GM23338 (cell line): ENCODE measurements at regions not wholly inside any gene's neighbourhood (a gene's known extent, or its start where the extent isn't known, plus 50 kb on each side); places are given as distances from the start of the nearest gene placed in this dataset.

Experiments used
- ATAC-seq: fragments of 200-7000 bp; cut with Tn5 transposase; 3 replicates; pipeline ENCODE4 v1.9.1; 2020
- DNase-seq: peaks from one replicate; pipeline ENCODE4 v3.0.0-alpha.2; 2015; ENCODE audit warnings: low spot score
- H2AFZ ChIP-seq: fragments of 200-600 bp; sonication (generic); 2 replicates; pipeline ENCODE4 v1.8.0; 2016; ENCODE audit warnings: antibody characterized with exemption, mild to moderate bottlenecking, moderate library complexity
- H3F3A ChIP-seq: fragments of 200-600 bp; sonication (generic); replicated peaks from 2 replicates; pipeline ENCODE4 v1.8.0; 2017; ENCODE audit warnings: antibody characterized with exemption, mixed run types, low read depth
- H3K27ac ChIP-seq: fragments of 200-600 bp; sonication (generic); 2 replicates; pipeline ENCODE4 v1.6.1; 2016; ENCODE audit warnings: low read depth
- H3K27me3 ChIP-seq: fragments of 200-600 bp; sonication (generic); 2 replicates; pipeline ENCODE4 v1.8.0; 2016; ENCODE audit warnings: mild to moderate bottlenecking, mixed run types, moderate library complexity; ENCODE audit not compliant: insufficient read depth
- H3K36me3 ChIP-seq: fragments of 200-600 bp; sonication (generic); 2 replicates; pipeline ENCODE4 v1.8.0; 2016; ENCODE audit warnings: mild to moderate bottlenecking; ENCODE audit not compliant: insufficient read depth
- H3K4me1 ChIP-seq: fragments of 200-600 bp; sonication (generic); 2 replicates; pipeline ENCODE4 v1.8.0; 2016; ENCODE audit warnings: mild to moderate bottlenecking, moderate library complexity; ENCODE audit not compliant: insufficient read depth
- H3K4me2 ChIP-seq: fragments of 200-600 bp; sonication (generic); 2 replicates; pipeline ENCODE4 v1.7.1; 2017; ENCODE audit warnings: mixed run types
- H3K4me3 ChIP-seq: fragments of 200-600 bp; sonication (generic); 2 replicates; pipeline ENCODE4 v1.6.1; 2016; ENCODE audit warnings: mixed run types
- H3K79me2 ChIP-seq: fragments of 200-600 bp; sonication (generic); replicated peaks from 2 replicates; pipeline ENCODE4 v1.8.0; 2017; ENCODE audit warnings: mild to moderate bottlenecking; ENCODE audit not compliant: insufficient read depth
- H3K9me2 ChIP-seq: fragments of 200-600 bp; sonication (generic); 2 replicates; pipeline ENCODE4 v1.8.0; 2017; ENCODE audit not compliant: insufficient read depth
- H4K20me1 ChIP-seq: fragments of 200-600 bp; sonication (generic); replicated peaks from 2 replicates; pipeline ENCODE4 v1.8.0; 2017; ENCODE audit warnings: mild to moderate bottlenecking; ENCODE audit not compliant: insufficient read depth
- H3K27ac Mint-ChIP-seq: 2 replicates; pipeline ENCODE4 v1.8.0; 2020; ENCODE audit warnings: inconsistent platforms, mild to moderate bottlenecking, moderate library complexity, mixed read lengths
- H3K27me3 Mint-ChIP-seq: 3 replicates; pipeline ENCODE4 v1.8.0; 2022; ENCODE audit warnings: low read depth, mild to moderate bottlenecking, moderate library complexity, mixed read lengths, inconsistent platforms; ENCODE audit not compliant: insufficient read depth, poor library complexity
- H3K36me3 Mint-ChIP-seq: 3 replicates; pipeline ENCODE4 v1.8.0; 2021; ENCODE audit warnings: low read depth, mild to moderate bottlenecking, inconsistent platforms, moderate library complexity, mixed read lengths
- H3K4me1 Mint-ChIP-seq: 3 replicates; pipeline ENCODE4 v1.8.0; 2020; ENCODE audit warnings: mild to moderate bottlenecking, inconsistent platforms, mixed read lengths
- H3K4me3 Mint-ChIP-seq: 3 replicates; pipeline ENCODE4 v1.8.0; 2021; ENCODE audit warnings: moderate library complexity, mild to moderate bottlenecking, inconsistent platforms, mixed read lengths
- H3K9me3 Mint-ChIP-seq: 3 replicates; pipeline ENCODE4 v1.8.0; 2020; ENCODE audit warnings: moderate library complexity, mild to moderate bottlenecking, inconsistent platforms, mixed read lengths
- CREB1 ChIP-seq: fragments of 250-450 bp; sonication (Bioruptor Pico); IDR thresholded peaks from 2 replicates; pipeline ENCODE4 v1.5.0; 2020; ENCODE audit warnings: low read depth, mild to moderate bottlenecking, moderate library complexity
- EZH2 ChIP-seq: fragments of 200-600 bp; sonication (generic); IDR thresholded peaks from one replicate; pipeline ENCODE4 v1.8.0; 2017; ENCODE audit warnings: antibody characterized with exemption, mild to moderate bottlenecking, low read depth; ENCODE audit not compliant: unreplicated experiment
- EZH2phosphoT487 ChIP-seq: fragments of 200-600 bp; sonication (generic); IDR thresholded peaks from one replicate; pipeline ENCODE4 v1.8.1; 2018; ENCODE audit warnings: antibody characterized with exemption; ENCODE audit not compliant: unreplicated experiment
- NANOG ChIP-seq: IDR thresholded peaks from 2 replicates; pipeline ENCODE4 v1.6.1; 2016; ENCODE audit warnings: antibody characterized with exemption, borderline replicate concordance
- POLR2AphosphoS5 ChIP-seq: IDR thresholded peaks from 2 replicates; pipeline ENCODE4 v1.6.1; 2016; ENCODE audit warnings: antibody characterized with exemption, low read depth
- STAT1 ChIP-seq: IDR thresholded peaks from one replicate; pipeline ENCODE4 v1.6.1; 2016; ENCODE audit warnings: antibody characterized with exemption; ENCODE audit not compliant: unreplicated experiment
- ZNF331 ChIP-seq: fragments of 250-450 bp; sonication (Bioruptor Pico); IDR thresholded peaks from 2 replicates; pipeline ENCODE4 v1.5.0; 2020; ENCODE audit warnings: low read depth, mild to moderate bottlenecking, moderate library complexity
- TF ChIP-seq, protein P1 (sequence below): fragments of 250-450 bp; sonication (Bioruptor Pico); IDR thresholded peaks from 2 replicates; pipeline ENCODE4 v1.5.0; 2020; ENCODE audit warnings: mild to moderate bottlenecking, moderate library complexity
- TF ChIP-seq, protein P2 (sequence below): IDR thresholded peaks from 2 replicates; pipeline ENCODE4 v1.6.1; 2016; ENCODE audit warnings: antibody characterized with exemption
- TF ChIP-seq, protein P3 (sequence below): IDR thresholded peaks from one replicate; pipeline ENCODE4 v1.6.1; 2018; ENCODE audit warnings: antibody characterized with exemption; ENCODE audit not compliant: unreplicated experiment

DNA sequence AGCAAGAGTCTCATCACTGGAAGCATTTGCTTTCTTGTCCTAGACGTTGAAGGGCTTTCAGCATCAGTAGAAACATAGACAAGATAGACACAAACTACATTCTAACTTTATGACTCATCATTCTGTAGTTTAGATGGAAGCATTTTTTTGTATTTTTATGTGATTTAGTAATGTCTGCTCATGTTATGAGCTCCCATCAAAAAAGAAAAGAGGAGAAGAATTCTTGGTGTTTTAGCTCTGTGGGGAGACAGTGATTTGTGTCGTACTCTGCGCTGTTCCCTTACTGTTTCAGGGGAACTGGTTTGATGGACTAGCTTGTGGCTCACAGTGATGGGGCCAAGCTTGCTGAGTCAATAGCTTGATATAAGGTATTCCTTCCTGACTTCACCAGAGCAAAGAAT, 159.2 kb upstream of the WWC1 start (continued):
- TF ChIP-seq, protein P1, sequence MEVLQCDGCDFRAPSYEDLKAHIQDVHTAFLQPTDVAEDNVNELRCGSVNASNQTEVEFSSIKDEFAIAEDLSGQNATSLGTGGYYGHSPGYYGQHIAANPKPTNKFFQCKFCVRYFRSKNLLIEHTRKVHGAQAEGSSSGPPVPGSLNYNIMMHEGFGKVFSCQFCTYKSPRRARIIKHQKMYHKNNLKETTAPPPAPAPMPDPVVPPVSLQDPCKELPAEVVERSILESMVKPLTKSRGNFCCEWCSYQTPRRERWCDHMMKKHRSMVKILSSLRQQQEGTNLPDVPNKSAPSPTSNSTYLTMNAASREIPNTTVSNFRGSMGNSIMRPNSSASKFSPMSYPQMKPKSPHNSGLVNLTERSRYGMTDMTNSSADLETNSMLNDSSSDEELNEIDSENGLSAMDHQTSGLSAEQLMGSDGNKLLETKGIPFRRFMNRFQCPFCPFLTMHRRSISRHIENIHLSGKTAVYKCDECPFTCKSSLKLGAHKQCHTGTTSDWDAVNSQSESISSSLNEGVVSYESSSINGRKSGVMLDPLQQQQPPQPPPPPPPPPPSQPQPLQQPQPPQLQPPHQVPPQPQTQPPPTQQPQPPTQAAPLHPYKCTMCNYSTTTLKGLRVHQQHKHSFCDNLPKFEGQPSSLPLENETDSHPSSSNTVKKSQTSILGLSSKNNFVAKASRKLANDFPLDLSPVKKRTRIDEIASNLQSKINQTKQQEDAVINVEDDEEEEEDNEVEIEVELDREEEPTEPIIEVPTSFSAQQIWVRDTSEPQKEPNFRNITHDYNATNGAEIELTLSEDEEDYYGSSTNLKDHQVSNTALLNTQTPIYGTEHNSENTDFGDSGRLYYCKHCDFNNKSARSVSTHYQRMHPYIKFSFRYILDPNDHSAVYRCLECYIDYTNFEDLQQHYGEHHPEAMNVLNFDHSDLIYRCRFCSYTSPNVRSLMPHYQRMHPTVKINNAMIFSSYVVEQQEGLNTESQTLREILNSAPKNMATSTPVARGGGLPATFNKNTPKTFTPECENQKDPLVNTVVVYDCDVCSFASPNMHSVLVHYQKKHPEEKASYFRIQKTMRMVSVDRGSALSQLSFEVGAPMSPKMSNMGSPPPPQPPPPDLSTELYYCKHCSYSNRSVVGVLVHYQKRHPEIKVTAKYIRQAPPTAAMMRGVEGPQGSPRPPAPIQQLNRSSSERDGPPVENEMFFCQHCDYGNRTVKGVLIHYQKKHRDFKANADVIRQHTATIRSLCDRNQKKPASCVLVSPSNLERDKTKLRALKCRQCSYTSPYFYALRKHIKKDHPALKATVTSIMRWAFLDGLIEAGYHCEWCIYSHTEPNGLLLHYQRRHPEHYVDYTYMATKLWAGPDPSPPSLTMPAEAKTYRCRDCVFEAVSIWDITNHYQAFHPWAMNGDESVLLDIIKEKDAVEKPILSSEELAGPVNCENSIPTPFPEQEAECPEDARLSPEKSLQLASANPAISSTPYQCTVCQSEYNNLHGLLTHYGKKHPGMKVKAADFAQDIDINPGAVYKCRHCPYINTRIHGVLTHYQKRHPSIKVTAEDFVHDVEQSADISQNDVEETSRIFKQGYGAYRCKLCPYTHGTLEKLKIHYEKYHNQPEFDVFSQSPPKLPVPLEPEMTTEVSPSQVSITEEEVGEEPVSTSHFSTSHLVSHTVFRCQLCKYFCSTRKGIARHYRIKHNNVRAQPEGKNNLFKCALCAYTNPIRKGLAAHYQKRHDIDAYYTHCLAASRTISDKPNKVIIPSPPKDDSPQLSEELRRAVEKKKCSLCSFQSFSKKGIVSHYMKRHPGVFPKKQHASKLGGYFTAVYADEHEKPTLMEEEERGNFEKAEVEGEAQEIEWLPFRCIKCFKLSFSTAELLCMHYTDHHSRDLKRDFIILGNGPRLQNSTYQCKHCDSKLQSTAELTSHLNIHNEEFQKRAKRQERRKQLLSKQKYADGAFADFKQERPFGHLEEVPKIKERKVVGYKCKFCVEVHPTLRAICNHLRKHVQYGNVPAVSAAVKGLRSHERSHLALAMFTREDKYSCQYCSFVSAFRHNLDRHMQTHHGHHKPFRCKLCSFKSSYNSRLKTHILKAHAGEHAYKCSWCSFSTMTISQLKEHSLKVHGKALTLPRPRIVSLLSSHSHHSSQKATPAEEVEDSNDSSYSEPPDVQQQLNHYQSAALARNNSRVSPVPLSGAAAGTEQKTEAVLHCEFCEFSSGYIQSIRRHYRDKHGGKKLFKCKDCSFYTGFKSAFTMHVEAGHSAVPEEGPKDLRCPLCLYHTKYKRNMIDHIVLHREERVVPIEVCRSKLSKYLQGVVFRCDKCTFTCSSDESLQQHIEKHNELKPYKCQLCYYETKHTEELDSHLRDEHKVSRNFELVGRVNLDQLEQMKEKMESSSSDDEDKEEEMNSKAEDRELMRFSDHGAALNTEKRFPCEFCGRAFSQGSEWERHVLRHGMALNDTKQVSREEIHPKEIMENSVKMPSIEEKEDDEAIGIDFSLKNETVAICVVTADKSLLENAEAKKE, result no peak
- no peak for TF ChIP-seq STAT1
- no peak for TF ChIP-seq POLR2AphosphoS5
- TF ChIP-seq, protein P2, sequence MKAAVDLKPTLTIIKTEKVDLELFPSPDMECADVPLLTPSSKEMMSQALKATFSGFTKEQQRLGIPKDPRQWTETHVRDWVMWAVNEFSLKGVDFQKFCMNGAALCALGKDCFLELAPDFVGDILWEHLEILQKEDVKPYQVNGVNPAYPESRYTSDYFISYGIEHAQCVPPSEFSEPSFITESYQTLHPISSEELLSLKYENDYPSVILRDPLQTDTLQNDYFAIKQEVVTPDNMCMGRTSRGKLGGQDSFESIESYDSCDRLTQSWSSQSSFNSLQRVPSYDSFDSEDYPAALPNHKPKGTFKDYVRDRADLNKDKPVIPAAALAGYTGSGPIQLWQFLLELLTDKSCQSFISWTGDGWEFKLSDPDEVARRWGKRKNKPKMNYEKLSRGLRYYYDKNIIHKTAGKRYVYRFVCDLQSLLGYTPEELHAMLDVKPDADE, result no peak

DNA sequence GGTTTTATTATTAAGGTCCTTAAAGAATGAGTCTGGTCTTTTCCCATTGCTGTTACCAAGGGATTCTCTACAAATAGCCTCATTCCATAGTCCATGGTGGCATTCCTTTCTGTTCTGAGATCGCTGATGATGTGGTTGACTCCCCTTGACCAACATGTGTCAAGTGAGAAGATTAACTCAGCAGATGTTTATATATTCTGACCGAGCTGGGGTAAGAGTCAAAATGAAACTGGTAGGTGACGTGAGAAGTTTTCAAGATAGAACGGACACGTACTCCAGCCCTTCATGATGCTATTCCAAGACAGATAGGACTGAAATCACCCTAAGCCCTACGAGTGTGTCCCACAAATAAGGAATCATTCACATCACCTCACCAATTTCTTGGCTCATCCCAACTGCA, 155.5 kb upstream of the WWC1 start:
- Mint-ChIP-seq H3K27me3 (no peaks in the 10 kb centered on the region), H3K4me1 (peaks cover 31% of the 10 kb centered on the region), H3K36me3 (no peaks in the 10 kb centered on the region), H3K4me3 (no peak overlapping the region), H3K9me3 (no peaks in the 10 kb centered on the region), H3K27ac (no peak overlapping the region)
- no peak overlapping the region for H3K27ac ChIP-seq
- H3K4me3 ChIP-seq, result no peak overlapping the region
- H4K20me1 ChIP-seq, result no peaks in the 10 kb centered on the region
- no peaks in the 10 kb centered on the region for H3K27me3 ChIP-seq
- no peaks in the 10 kb centered on the region for H3K36me3 ChIP-seq
- no peak overlapping the region for H2AFZ ChIP-seq
- H3K9me2 ChIP-seq, result no peaks in the 10 kb centered on the region
- DNase-seq (no peak), ATAC-seq (no peak)
- H3K79me2 ChIP-seq, result no peaks in the 10 kb centered on the region
- H3K4me2 ChIP-seq, result no peak overlapping the region
- H3K4me1 ChIP-seq, result peaks cover 5% of the 10 kb centered on the region; the same call in 1 of the 2 replicates
- no peaks in the 10 kb centered on the region for H3F3A ChIP-seq
- TF ChIP-seq, protein P2, result no peak
- TF ChIP-seq EZH2phosphoT487 (no peak), CREB1 (CRISPR knock-in tag) (no peak), POLR2AphosphoS5 (no peak), EZH2 (no peak), STAT1 (no peak), NANOG (no peak), ZNF331 (CRISPR knock-in tag) (no peak)
- TF ChIP-seq, protein P3, sequence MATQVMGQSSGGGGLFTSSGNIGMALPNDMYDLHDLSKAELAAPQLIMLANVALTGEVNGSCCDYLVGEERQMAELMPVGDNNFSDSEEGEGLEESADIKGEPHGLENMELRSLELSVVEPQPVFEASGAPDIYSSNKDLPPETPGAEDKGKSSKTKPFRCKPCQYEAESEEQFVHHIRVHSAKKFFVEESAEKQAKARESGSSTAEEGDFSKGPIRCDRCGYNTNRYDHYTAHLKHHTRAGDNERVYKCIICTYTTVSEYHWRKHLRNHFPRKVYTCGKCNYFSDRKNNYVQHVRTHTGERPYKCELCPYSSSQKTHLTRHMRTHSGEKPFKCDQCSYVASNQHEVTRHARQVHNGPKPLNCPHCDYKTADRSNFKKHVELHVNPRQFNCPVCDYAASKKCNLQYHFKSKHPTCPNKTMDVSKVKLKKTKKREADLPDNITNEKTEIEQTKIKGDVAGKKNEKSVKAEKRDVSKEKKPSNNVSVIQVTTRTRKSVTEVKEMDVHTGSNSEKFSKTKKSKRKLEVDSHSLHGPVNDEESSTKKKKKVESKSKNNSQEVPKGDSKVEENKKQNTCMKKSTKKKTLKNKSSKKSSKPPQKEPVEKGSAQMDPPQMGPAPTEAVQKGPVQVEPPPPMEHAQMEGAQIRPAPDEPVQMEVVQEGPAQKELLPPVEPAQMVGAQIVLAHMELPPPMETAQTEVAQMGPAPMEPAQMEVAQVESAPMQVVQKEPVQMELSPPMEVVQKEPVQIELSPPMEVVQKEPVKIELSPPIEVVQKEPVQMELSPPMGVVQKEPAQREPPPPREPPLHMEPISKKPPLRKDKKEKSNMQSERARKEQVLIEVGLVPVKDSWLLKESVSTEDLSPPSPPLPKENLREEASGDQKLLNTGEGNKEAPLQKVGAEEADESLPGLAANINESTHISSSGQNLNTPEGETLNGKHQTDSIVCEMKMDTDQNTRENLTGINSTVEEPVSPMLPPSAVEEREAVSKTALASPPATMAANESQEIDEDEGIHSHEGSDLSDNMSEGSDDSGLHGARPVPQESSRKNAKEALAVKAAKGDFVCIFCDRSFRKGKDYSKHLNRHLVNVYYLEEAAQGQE, result no peak
